Stomach smooth muscle (tissue), 2 donors: ENCODE measurements at regions not wholly inside any gene's neighbourhood (a gene's known extent, or its start where the extent isn't known, plus 50 kb on each side); places are given as distances from the start of the nearest gene placed in this dataset.

Source experiments
- H3K27ac ChIP-seq: one replicate; pipeline ENCODE4 v1.7.0; 2013; ENCODE audit warnings: mild to moderate bottlenecking, low read length, inconsistent platforms
- H3K27me3 ChIP-seq, 2 donors: one replicate each; pipeline ENCODE4 v1.7.0; 2013; ENCODE audit warnings: low read length in 2 of 2; ENCODE audit not compliant: insufficient read depth in 2 of 2, control insufficient read depth in 1 of 2
- H3K36me3 ChIP-seq, 2 donors: one replicate each; pipeline ENCODE4 v1.7.0; 2013; ENCODE audit warnings: low read length in 2 of 2; ENCODE audit not compliant: control insufficient read depth in 2 of 2, insufficient read depth in 2 of 2
- H3K4me1 ChIP-seq: one replicate; pipeline ENCODE4 v1.7.0; 2013; ENCODE audit warnings: low read length; ENCODE audit not compliant: control insufficient read depth, insufficient read depth
- H3K4me3 ChIP-seq, 2 donors: one replicate each; pipeline ENCODE4 v1.7.0; 2013; ENCODE audit warnings: low read length in 2 of 2
- H3K9ac ChIP-seq, 2 donors: one replicate each; pipeline ENCODE4 v1.7.0; 2013; ENCODE audit warnings: low read length in 2 of 2, mild to moderate bottlenecking in 1 of 2
- H3K9me3 ChIP-seq, 2 donors: one replicate each; pipeline ENCODE4 v1.7.0; 2013; ENCODE audit warnings: low read length in 2 of 2; ENCODE audit not compliant: control insufficient read depth in 2 of 2
- donor health status: healthy.
- donor health status: Pancreatic carcinoma.

- Histone ChIP-seq H3K36me3 (no peaks in the 10 kb centered on the region), H3K27me3 (no peaks in the 10 kb centered on the region), H3K4me3 (no peak overlapping the region), H3K27ac (no peak overlapping the region), H3K9ac (no peak overlapping the region), H3K9me3 (no peaks in the 10 kb centered on the region), H3K4me1 (no peaks in the 10 kb centered on the region)
Measured at GRCh38 chr4:138927072-138927471, 88.5 kb upstream of the NOCT start.

- H3K36me3 ChIP-seq = no peaks in the 10 kb centered on the region
- H3K4me3 ChIP-seq = no peak overlapping the region
- no peaks in the 10 kb centered on the region for H3K27me3 ChIP-seq
- no peak overlapping the region for H3K9ac ChIP-seq
- no peak overlapping the region for H3K27ac ChIP-seq
- H3K9me3 ChIP-seq = no peaks in the 10 kb centered on the region
- H3K4me1 ChIP-seq = no peaks in the 10 kb centered on the region
Measured at GRCh38 chr4:138925495-138925894, 90.1 kb upstream of the NOCT start.

GRCh38 chr4:138919094-138919936 is 96.3 kb upstream of the NOCT start:
- H3K27ac ChIP-seq = no peak overlapping the region
- no peak overlapping the region for H3K4me3 ChIP-seq
- H3K27me3 ChIP-seq = no peaks in the 10 kb centered on the region
- no peaks in the 10 kb centered on the region for H3K9me3 ChIP-seq
- no peaks in the 10 kb centered on the region for H3K4me1 ChIP-seq
- H3K36me3 ChIP-seq = no peaks in the 10 kb centered on the region
- peak overlapping the region in 1 of 2 donors; percentile 14 for H3K9ac ChIP-seq

GRCh38 chr4:138918169-138918869 is 97.3 kb upstream of the NOCT start:
- no peak overlapping the region for H3K27ac ChIP-seq
- H3K27me3 ChIP-seq = no peaks in the 10 kb centered on the region
- no peaks in the 10 kb centered on the region for H3K9me3 ChIP-seq
- H3K36me3 ChIP-seq = no peaks in the 10 kb centered on the region
- no peak overlapping the region for H3K4me3 ChIP-seq
- H3K9ac ChIP-seq = no peak overlapping the region
- H3K4me1 ChIP-seq = no peaks in the 10 kb centered on the region

- Histone ChIP-seq H3K36me3 (no peaks in the 10 kb centered on the region), H3K4me3 (no peak overlapping the region), H3K4me1 (peaks cover 4% of the 10 kb centered on the region), H3K27ac (no peak overlapping the region), H3K27me3 (no peaks in the 10 kb centered on the region), H3K9me3 (no peaks in the 10 kb centered on the region), H3K9ac (no peak overlapping the region)
Measured at GRCh38 chr4:138916763-138917162, 98.8 kb upstream of the NOCT start.

- Histone ChIP-seq H3K4me3 (no peak overlapping the region), H3K9me3 (no peaks in the 10 kb centered on the region), H3K27me3 (no peaks in the 10 kb centered on the region), H3K9ac (no peak overlapping the region), H3K36me3 (no peaks in the 10 kb centered on the region), H3K27ac (no peak overlapping the region), H3K4me1 (peaks cover 13% of the 10 kb centered on the region)
Measured at GRCh38 chr4:138915756-138916155, 99.8 kb upstream of the NOCT start.

GRCh38 chr4:138912704-138913340 is 102.8 kb upstream of the NOCT start:
- Histone ChIP-seq H3K36me3 (no peaks in the 10 kb centered on the region), H3K9ac (no peak overlapping the region), H3K27ac (peak overlapping the region; percentile 46), H3K4me3 (no peak overlapping the region), H3K27me3 (no peaks in the 10 kb centered on the region), H3K9me3 (no peaks in the 10 kb centered on the region), H3K4me1 (peaks cover 18% of the 10 kb centered on the region)

- Histone ChIP-seq H3K4me1 (peaks cover 18% of the 10 kb centered on the region), H3K4me3 (no peak overlapping the region), H3K36me3 (no peaks in the 10 kb centered on the region), H3K27ac (peak overlapping the region; percentile 46), H3K9me3 (no peaks in the 10 kb centered on the region), H3K27me3 (no peaks in the 10 kb centered on the region), H3K9ac (no peak overlapping the region)
Measured at GRCh38 chr4:138911909-138912703, 103.5 kb upstream of the NOCT start.

- peak overlapping the region; percentile 13 to 16 for H3K9ac ChIP-seq
- H3K4me3 ChIP-seq = peak overlapping the region; percentile 34 to 59
- H3K4me1 ChIP-seq = peaks cover 18% of the 10 kb centered on the region
- H3K27ac ChIP-seq = peak overlapping the region; percentile 61
- H3K36me3 ChIP-seq = no peaks in the 10 kb centered on the region
- H3K27me3 ChIP-seq = no peaks in the 10 kb centered on the region
- no peaks in the 10 kb centered on the region for H3K9me3 ChIP-seq
Measured at GRCh38 chr4:138910914-138911336, 104.7 kb upstream of the NOCT start.

GRCh38 chr4:138910195-138910913 is 105.2 kb upstream of the NOCT start:
- H3K27ac ChIP-seq = peak overlapping the region; percentile 61
- H3K27me3 ChIP-seq = no peaks in the 10 kb centered on the region
- H3K9me3 ChIP-seq = no peaks in the 10 kb centered on the region
- no peak overlapping the region for H3K9ac ChIP-seq
- peak overlapping the region; percentile 10 to 59 for H3K4me3 ChIP-seq
- no peaks in the 10 kb centered on the region for H3K36me3 ChIP-seq
- peaks cover 18% of the 10 kb centered on the region for H3K4me1 ChIP-seq
